ENCODE measurements at regions not wholly inside any gene's neighbourhood (a gene's known extent, or its start where the extent isn't known, plus 50 kb on each side); places are given as distances from the start of the nearest gene placed in this dataset.

GRCh38 chr3:13688824-13689223 lies 139.9 kb downstream of the FBLN2 start:
- no peak for DNase-seq (ENCODE audit: low spot score)

DNA sequence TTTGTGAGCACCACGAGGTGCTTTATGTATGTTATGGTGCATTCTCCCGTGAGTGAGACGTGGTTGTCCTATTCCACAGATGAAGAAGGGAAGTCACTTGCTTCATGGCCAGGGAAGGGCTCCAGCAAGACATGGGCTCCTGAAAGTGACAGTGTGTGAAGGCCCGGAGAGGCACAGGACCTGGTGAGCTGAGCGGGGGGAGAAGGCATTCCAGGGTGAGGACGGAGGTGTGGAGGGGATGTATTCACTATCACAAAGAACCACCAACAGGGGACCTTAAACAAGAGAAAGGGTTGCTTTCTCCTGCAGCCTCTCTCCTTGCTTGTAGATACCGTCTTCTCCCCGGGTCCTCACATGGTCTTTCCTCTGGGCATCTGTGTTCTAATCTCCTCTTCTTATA lies 139.1 kb downstream of the FBLN2 start:
- no peak for DNase-seq (ENCODE audit: low spot score)
